GM19239 (cell line): ENCODE measurements at regions not wholly inside any gene's neighbourhood (a gene's known extent, or its start where the extent isn't known, plus 50 kb on each side); places are given as distances from the start of the nearest gene placed in this dataset.

Experiments
- DNase-seq: peaks from one replicate; pipeline ENCODE4 v3.0.0; 2011; ENCODE audit warnings: low spot score; ENCODE audit not compliant: insufficient read length
- FAIRE-seq: peaks from 2 replicates; lab custom pipeline; 2011; peaks lifted over from hg19 to GRCh38; lab: Jason Lieb, UNC

DNA sequence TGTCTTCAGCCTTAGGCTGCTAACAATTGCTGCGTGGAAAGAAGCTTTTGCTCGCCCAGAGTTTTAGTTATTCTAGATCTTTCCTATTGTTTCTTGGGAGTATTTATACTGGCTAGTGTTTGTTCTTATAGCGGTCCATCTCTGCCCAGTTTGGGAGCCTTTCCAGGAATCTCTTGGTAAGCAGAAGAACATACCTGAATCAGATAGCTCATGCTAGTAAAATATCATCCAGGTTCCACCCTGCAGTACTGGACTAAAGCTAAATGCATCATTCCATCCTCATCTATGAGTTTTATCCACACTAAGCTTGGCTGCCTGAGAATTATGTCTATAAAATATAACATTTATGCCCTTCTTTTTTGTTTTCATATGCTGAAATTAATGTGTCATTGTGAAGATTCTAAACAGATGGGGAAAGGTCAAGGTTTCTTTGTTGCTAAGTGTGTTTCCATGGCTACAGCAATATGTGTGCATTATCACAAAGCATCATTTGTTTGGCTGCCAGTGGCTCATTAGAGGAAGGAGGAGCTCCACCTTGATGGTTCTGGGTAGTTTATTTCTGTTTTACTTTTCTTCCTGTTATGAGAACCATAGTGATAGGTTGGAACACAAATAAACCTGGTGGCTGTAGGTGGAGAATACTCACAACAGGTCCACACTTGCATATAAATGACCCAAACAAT lies 182.8 kb downstream of the PIK3C3 start:
- FAIRE-seq: no peak
- DNase-seq: no peak

DNA sequence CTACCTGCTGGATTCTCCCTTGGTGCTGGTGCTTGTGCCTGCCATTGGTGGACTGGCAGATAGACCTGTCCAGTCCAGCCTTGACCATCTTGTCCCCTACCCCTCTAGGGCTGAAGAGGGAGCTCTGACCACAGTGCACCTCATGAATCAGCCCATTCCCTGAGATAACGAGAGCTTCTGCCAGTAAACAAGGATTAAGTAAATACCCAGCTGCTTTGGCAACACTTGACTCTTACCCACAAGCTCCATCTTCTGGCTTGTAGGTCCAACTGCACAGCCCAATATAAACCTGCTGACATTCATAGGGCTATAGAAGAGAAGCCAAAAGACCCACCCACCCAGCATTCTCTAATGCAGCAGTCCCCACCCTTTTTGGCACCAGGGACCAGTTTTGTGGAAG lies 186.4 kb downstream of the PIK3C3 start:
- FAIRE-seq: no peak
- no peak for DNase-seq

DNA sequence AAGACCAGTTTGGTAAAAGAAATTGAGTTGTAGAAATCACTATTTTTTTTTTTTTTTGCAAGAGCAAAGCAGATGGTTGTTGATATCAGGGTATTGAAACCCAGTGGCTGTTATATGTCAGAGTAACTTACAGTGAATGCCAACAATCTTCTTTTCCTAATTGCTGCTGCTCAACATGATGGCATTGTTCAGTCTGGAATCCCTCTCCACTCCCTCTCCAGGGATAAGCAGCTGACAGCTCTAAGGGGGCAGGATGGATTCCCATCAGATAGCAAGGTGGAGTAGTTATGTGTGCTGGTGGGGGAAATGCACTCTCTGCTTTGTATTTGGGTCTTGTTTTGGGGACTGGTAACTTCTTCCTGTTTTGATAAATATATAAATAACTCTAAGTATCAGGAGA lies 200.0 kb downstream of the PIK3C3 start:
- DNase-seq: no peak
- no peak for FAIRE-seq

DNA sequence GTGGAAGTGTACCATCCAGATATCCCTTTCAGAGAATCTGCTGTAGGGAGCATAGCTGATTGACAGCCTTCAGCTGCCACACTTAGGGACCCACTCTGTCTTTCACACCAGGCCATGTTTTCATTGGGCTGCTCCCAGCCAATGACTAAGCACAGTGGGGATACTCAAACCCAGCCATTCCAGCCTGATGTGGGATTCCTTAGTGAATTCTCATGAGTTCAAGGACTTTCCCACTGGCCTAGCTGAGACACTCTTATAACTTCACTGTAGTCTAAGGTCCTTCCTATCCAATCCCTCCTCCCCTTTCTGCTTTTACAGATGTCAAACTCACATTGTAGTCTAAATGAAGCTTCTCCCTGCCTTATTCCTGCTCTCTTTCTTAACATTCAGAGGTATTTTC lies 201.2 kb downstream of the PIK3C3 start:
- no peak for DNase-seq

DNA sequence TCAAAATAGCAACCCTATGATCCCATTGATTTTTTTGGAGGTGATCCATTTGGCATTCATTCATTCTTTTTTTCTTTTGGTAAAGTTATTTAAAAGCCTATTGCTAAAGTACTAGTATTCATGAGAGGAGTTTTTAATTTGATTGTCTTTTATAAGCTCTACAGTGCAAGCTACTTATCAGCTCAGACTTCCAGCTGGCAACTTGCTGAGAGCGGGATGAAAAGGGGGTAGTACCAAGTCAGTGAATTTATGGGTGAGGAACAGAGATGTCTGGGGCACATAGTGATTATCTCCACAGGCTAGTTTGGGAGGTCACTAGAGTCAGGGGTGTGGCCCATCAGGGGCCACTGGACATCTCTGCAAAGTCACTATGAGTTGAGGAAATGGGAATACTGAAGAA lies 202.4 kb downstream of the PIK3C3 start:
- FAIRE-seq (no peak), DNase-seq (no peak)

More for the DNA sequence above, 201.2 kb downstream of the PIK3C3 start:
- no peak for FAIRE-seq

DNA sequence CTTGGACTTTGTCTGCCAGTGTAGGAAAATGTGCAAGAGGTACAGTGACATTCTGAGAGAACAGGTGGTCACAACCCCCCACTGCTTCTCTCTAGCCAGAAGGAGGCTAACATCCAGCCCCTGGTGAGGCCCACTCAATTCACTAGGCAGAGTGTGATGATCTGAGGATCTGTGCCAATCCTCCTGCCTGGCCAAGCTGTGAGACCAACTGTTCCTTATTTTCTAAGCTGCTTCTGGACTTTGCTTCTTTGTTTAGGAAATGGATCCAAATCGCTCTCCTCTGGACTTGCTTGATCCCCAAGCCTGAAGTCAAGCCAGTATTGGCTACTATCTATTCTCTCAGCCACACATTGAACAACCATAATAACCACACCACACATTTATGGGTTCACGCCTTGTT lies 202.8 kb downstream of the PIK3C3 start:
- FAIRE-seq (no peak), DNase-seq (no peak)

DNA sequence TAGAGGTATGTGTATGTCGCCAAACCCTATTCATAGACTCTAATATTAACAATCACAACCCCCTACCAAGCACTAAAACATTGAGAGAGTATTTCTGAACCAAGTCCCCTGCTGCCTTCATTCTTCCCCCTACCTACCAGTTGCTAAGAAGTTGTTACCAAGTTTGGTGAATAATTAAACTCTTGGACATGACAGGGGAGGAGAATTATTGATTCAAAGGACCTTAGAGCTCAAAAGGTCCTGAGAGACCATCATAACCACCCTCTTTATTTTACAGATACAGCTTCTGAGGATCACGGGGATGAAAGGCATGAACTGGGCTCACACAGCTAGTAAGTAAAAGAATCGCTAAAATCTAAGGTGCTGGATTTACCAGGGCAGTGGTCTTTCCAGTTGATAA lies 204.1 kb downstream of the PIK3C3 start:
- FAIRE-seq (no peak), DNase-seq (no peak)

DNA sequence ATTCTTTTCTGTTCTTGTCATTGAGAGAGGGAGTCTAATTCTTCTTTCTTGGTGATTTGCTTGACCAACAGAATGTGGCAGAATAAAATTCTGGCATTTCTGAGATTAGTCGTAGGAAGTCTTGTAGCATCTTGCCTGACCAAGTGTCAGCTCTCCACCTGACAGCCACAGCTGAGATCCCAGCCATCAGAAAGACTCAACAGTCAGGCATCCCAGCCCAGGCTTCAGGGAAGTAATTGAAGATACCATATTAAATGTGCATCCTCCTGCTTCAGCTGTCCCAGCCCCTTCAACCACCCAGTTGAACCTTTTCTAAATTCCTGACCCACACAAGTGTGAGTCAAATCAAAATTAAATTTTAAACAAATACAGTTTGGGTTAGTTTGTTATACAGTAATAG lies 208.3 kb downstream of the PIK3C3 start:
- no peak for FAIRE-seq
- no peak for DNase-seq

DNA sequence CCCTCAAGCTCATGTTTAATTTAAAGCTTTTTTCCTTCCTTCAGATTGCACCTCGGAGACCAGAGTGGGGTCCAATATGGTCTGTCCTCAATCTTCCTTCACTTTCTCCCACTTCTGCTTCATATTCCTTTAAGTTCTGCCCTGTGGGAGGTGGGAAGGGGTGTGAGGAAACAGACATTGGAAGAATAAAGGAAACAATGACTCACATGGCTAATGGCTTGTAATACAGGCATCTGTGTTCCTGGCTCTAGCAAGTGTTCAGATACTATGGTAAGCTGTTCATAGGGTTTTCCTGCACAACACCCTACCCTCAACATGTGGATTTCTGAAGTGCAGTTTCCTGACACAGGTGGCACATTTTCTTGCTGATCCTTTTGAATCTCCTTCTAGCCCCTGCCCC lies 209.5 kb downstream of the PIK3C3 start:
- FAIRE-seq: no peak
- DNase-seq: no peak

DNA sequence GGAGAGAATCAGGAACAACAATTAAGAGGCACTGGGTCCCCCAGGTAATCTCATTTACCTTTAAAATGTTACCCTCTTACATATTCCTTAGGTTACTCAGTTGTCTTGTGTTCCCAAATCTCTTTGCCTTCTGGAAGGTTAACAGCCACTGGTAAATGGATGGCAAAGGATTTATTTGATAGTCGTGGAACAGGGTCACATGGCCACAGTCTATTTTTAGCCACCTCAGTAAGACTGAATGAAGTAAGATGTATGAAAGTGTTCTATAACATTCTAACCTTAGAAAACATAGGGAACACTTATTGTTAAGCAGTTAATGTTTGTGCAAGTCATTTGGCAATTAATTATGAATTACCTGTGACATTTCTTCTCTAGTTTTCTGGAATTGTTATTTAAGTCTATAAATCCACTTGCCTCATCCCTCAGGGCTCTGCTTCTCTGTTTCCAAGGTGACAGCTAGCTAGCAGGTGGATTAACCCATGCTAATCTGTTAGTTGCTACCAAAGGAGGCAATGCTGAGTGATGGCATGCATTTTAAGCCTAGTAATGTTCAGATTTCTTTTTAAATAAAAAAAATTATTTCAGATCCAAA lies 211.0 kb downstream of the PIK3C3 start:
- no peak for DNase-seq
- no peak for FAIRE-seq

DNA sequence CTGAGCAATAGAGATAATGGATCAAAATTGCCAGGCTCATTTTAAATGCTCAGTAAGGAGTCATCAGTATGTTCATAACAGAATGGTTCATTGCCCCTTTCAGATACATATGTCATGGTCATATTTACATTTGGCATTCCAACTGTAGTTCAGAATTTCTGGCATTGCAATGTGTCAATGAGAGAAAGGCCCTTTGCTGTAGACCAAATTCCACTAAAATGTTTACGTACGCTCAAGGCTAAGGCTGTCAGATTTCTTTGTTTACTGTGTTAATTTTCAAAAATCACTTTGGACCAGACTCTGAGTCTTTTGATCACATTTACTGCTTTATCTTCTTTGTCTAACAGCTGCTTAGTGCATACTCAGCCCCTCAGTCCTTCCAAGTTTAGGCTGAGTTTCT lies 213.5 kb downstream of the PIK3C3 start:
- no peak for FAIRE-seq

DNA sequence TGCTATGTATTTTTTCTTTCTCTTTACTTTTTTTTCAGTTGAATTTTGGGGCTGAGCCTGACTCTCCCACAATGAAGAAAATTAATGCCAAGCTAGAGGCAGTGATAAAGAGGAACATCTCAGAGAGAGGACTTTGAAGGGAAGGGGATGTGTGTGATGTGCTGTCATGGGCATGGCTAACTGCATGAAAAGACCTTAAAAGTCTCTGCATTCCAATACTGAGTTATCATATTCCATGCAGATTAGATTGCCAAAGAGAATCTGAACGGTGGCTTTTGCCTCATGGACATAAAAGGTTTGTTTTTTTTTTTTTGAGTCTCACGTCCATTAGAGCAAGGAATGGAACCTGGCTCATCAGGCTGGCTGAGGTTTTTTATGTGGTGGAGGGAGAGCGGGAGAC lies 213.9 kb downstream of the PIK3C3 start:
- FAIRE-seq (no peak), DNase-seq (no peak)

More for the DNA sequence above, 213.5 kb downstream of the PIK3C3 start:
- no peak for DNase-seq

DNA sequence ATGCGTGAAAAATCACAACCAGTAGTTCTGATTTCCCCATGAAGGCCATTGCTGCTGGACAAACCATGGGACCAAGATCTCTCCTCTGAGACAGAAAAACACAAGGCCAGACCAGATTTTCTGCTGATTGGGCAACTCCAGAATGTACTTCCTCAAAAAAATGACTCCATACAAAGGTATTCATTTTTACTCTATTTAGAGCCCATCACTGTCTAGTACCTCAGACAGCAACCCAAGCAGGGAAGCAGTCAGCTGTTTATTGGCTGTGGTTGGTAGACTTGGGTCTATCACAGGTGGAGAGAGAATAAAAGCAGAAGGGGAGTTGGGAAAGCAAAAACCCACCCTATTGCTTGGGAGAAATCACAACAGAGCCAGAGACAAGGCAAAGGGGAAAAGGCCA lies 219.9 kb downstream of the PIK3C3 start:
- DNase-seq: no peak
- no peak for FAIRE-seq

DNA sequence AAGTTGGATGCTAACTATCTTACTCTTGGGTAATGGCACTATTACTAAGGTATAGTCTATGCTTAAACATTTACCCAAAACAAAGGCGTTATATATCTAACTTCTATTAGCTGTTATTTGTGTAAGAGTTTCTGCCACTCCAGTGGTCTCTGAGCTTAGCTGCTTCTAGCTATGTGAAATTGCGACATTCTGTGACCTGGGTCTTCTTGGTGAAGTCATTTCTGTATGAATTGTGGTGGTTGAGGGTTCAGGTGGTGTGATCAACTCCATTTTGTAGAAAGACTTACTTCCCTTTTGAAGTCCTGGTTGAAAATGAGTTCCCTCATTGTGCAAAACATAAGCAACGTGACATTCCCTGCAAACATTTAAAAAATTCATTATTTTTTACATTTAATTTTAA lies 221.6 kb downstream of the PIK3C3 start:
- FAIRE-seq (no peak), DNase-seq (no peak)

DNA sequence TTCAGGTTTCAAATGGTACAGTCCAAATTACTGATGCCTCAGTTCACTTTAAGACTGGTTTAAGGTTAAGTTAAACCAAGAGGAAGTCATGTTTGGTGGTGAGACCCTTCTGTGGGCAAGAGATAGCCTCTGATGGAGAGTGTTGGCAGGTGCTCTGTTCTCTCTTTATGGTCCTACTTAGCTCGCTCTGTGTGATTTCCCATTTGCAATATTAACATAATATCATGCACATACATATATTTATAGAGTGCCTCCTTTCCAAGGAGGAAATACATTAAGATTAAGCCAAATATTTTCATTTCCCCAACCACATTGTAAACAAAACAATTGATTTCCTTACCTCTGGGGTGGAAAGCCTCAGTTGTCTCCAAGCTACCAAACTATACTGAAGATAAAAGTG lies 222.4 kb downstream of the PIK3C3 start:
- FAIRE-seq (no peak), DNase-seq (no peak)

DNA sequence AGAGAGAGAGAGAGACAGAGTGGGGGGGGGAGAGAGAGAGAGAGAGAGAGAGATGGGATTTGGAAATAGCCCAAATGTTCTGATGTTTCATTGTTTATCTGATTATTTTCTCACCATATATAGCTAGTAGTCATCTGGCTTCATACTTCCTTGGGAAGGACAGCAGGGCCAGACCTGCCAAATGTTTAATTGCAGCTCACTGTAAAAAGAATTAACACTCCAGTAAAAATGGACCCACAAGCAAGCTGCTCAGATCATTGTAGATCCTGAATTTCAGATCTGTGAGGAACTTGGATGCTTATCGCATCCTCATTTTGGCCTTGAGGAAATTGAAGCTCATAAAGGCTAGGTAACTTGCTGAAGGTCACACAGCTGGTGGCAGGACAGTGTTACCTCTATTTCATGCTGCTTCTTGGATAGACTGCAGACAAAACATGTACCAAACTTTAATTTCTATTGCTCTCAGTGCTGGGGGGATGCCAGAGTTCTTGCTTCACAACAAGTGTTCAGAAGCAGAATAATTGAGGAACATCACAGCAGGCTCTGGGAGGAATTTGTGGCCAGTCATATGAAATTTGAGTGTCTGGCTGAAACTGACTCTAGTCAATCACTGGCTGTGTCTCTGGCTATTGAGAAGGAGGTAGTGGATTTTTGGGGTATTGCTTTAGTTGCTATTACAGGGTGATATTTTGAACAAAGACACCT lies 223.5 kb downstream of the PIK3C3 start:
- FAIRE-seq (no peak), DNase-seq (no peak)

DNA sequence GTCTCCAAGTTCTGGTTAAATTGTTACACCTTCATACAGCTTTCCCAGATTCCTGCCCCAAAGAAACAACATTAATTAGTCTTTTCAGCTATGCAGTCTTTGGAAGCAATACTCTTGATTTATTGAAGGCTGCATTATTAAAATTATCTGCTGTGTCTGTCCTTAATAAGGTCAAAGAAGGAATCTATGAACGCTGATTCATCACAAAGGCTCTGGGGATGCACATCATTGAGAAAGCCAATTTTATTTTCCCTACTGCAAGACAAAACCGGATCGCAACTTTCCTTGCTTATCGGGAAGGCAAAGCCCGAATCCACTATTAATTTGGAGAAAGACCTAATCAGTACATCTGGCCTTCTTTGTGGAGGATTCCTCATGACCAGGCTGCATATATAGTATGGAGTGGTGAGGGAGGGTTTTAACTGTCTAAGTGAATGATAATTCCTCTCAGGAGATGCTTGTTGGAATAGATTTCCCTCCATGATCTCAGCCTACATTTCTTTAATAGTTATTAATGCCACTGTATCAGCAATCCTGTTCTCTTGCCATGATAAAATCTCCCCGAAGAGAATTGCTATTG lies 224.6 kb downstream of the PIK3C3 start:
- DNase-seq (no peak), FAIRE-seq (no peak)

DNA sequence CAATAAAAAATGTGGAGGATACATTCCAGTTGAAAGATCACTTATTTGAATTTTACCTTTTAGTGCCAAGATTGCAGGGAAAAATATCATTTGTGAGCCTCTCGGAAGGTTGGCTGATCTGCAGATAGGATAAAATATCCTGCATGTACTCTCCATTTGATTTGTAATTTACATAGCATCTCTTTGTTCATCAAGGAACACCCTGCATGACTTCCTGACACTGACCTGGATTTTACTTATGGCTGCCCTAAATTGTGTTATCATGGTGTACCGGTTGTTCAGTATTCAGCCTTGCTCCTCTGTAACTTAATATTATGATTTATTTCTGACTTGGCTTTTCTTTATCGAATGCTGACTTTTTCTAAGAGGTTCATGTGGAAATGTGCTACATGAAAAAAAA lies 226.4 kb downstream of the PIK3C3 start:
- no peak for DNase-seq
- FAIRE-seq: no peak

DNA sequence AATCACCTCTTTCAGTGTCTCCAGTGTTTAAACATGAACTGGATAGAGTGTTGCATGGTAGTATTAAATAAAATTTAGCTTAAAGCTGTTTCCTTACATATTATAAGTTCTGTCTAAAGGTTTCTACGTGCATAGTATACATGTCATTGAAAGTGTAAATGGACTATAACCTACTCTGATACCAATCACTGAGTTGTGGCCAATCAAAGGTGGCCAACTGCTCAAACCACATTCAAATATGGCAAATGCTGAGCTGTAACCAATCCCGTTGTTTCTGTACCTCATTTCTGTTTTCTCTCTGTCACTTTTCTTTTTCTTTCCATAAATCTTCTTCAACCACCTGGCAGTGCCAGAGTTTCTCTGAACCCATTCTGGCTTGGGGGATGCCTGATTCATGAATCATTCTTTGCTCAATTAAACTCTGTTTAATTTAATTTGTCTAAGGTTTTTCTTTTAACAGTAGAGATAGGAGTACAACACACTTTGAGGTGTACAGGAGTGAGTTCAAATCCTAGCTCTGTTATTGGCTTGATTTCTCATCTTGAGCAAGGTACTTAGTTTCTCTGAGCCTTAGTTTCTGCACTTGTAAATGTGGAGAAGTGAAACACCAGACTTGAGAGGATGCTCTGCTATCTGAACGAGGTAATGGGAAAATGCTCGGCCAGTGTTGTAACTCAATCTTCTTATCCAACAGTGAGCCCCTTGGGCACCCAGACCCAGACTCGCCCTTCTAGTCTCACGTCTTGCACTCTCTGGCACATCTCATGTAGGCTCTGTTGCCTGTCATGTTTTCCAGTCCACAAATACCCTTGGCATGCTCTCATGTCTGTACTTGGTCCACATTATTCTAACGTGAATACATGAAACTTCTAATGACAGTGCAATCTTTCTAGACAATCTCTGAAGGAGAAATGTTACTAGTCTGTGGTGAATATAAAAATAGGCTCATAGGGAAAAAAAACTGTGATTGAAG lies 228.0 kb downstream of the PIK3C3 start:
- FAIRE-seq (no peak), DNase-seq (no peak)

DNA sequence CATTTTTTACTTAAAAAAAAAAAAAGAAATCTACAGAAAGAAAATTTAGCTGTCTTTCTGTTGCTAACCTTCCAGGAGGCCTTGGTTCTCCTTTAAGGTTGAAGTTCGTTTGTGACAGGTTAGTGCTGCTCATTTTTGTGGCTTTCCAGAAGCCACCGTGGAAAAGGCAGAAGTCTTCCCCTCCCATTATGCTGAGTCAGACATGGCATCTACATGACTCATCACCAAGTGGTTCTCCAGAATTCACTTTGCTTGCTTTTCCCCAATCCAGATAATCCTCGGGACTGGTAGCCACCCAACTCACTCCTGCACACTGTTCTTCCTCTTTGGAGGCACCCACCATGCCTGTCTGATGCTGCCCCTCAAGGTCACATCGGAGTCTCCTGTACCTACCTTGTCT lies 228.7 kb downstream of the PIK3C3 start:
- no peak for DNase-seq
- FAIRE-seq: no peak
